Peyer's patch (tissue), 4 donors: ENCODE measurements at regions not wholly inside any gene's neighbourhood (a gene's known extent, or its start where the extent isn't known, plus 50 kb on each side); places are given as distances from the start of the nearest gene placed in this dataset.

Experiments used
- POLR2A ChIP-seq, 2 donors: fragments of 450-650 bp; IDR thresholded peaks; one replicate each; pipeline ENCODE4 v1.5.1; 2017; ENCODE audit warnings: antibody characterized with exemption in 2 of 2, mild to moderate bottlenecking in 2 of 2, moderate library complexity in 2 of 2
- TF ChIP-seq, protein P1 (sequence below), 6 experiments: fragments of 450-650 bp in 4 of 6; fragments of 200-600 bp in 2 of 6; sonication (generic) in 1 of 6; IDR thresholded peaks; one replicate each; pipeline ENCODE4 v1.5.1; 2017 to 2019; ENCODE audit warnings: antibody characterized with exemption in 6 of 6, mild to moderate bottlenecking in 3 of 6, moderate library complexity in 1 of 6

DNA sequence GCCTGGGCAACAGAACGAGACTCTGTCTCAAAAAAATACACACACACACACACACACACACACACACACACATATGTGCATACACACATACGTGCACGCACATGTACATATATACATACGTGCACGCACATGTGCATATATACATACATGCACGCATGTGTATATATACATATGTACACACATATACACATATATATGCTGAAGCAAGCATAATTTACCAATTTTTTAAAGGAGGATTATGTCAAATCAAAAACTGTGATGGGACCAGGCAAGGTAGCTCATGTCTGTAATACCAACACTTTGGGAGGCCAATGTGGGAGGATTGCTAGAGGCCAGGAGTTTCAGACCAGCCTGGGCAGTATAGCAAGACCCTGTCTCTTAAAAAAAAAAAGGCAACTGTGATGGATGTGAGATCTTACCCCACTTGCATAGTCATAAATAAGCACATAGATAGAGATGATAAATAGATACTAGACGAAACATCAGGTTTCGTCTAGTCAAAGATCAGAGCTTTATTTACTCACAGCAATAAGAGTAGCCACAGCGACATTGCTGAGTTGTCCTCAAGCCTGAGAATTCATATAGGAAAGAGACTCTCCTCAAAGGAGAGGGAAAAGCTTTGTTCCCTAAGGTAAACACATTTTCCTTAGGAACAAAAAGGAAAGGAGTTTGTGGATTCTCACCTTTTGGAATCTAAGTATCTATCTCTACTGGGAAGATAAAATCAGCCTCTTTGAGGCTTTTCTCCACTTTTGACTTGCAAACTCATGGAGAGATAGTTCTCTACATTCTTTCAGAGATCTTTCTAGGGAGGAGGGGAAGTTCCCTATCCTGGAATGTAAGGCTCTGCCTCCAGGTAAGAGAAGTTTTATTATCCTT lies 74.7 kb upstream of the AMN1 start:
- no peak for TF ChIP-seq POLR2A (IDR thresholded peaks at IDR 0.05)
- TF ChIP-seq, protein P1, sequence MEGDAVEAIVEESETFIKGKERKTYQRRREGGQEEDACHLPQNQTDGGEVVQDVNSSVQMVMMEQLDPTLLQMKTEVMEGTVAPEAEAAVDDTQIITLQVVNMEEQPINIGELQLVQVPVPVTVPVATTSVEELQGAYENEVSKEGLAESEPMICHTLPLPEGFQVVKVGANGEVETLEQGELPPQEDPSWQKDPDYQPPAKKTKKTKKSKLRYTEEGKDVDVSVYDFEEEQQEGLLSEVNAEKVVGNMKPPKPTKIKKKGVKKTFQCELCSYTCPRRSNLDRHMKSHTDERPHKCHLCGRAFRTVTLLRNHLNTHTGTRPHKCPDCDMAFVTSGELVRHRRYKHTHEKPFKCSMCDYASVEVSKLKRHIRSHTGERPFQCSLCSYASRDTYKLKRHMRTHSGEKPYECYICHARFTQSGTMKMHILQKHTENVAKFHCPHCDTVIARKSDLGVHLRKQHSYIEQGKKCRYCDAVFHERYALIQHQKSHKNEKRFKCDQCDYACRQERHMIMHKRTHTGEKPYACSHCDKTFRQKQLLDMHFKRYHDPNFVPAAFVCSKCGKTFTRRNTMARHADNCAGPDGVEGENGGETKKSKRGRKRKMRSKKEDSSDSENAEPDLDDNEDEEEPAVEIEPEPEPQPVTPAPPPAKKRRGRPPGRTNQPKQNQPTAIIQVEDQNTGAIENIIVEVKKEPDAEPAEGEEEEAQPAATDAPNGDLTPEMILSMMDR (IDR thresholded peaks at IDR 0.05): no peak
